ENCODE measurements at regions not wholly inside any gene's neighbourhood (a gene's known extent, or its start where the extent isn't known, plus 50 kb on each side); places are given as distances from the start of the nearest gene placed in this dataset.

- Histone ChIP-seq H3K27me3 (ENCODE audit: control insufficient read depth in 1 of 2, insufficient read depth in 2 of 2, low read length in 2 of 2) (peaks cover 4 to 8% of the 10 kb centered on the region in 2 experiments), H3K9me3 (ENCODE audit: control insufficient read depth in 1 of 2, insufficient read depth in 1 of 2, low read length in 2 of 2) (peaks cover 0 to 8% of the 10 kb centered on the region in 2 experiments), H3K4me3 (ENCODE audit: low read length) (no peak overlapping the region), H3K36me3 (ENCODE audit: insufficient read depth, low read length) (no peaks in the 10 kb centered on the region), H3K27ac (ENCODE audit: low read depth in 1 of 2, low read length in 2 of 2) (no peak overlapping the region), H3K4me1 (ENCODE audit: insufficient read depth, low read length) (no peaks in the 10 kb centered on the region)
- Mint-ChIP-seq H3K27ac (no peak overlapping the region), H3K4me1 (ENCODE audit: low read depth) (no peaks in the 10 kb centered on the region), H3K9me3 (no peaks in the 10 kb centered on the region), H3K27me3 (peaks cover 4% of the 10 kb centered on the region), H3K36me3 (ENCODE audit: low read depth) (no peaks in the 10 kb centered on the region), H3K4me3 (no peak overlapping the region)
- ChIA-PET POLR2A (no interaction called here), CTCF (no interaction called here)
- DNase-seq (no peak), ATAC-seq (ENCODE audit: poor library complexity) (no peak)
- no peak for TF ChIP-seq CTCF (IDR thresholded peaks at IDR 0.05)
- intact Hi-C loops (cut with DNase I, micrococcal nuclease) = no loop called here
Observed at GRCh38 chr5:172565455-172565854, 75.6 kb upstream of the NEURL1B start.

GRCh38 chr5:172564883-172565282, 76.2 kb upstream of the NEURL1B start:
- no peaks in the 10 kb centered on the region for H3K36me3 ChIP-seq (ENCODE audit: insufficient read depth, low read length)
- Mint-ChIP-seq H3K27ac (no peak overlapping the region), H3K4me3 (no peak overlapping the region), H3K4me1 (ENCODE audit: low read depth) (no peaks in the 10 kb centered on the region), H3K9me3 (no peaks in the 10 kb centered on the region), H3K36me3 (ENCODE audit: low read depth) (no peaks in the 10 kb centered on the region), H3K27me3 (no peaks in the 10 kb centered on the region)
- no peaks in the 10 kb centered on the region for H3K4me1 ChIP-seq (ENCODE audit: insufficient read depth, low read length)
- DNase-seq (no peak), ATAC-seq (ENCODE audit: poor library complexity) (no peak)
- no peak overlapping the region for H3K4me3 ChIP-seq (ENCODE audit: low read length)
- peaks cover 4 to 8% of the 10 kb centered on the region in 2 experiments for H3K27me3 ChIP-seq (ENCODE audit: control insufficient read depth in 1 of 2, insufficient read depth in 2 of 2, low read length in 2 of 2)
- TF ChIP-seq CTCF (IDR thresholded peaks at IDR 0.05) = no peak
- peaks cover 0 to 8% of the 10 kb centered on the region in 2 experiments for H3K9me3 ChIP-seq (ENCODE audit: control insufficient read depth in 1 of 2, insufficient read depth in 1 of 2, low read length in 2 of 2)
- intact Hi-C loops (cut with DNase I, micrococcal nuclease) = no loop called here
- POLR2A ChIA-PET = no interaction called here
- H3K27ac ChIP-seq (ENCODE audit: low read depth in 1 of 2, low read length in 2 of 2) = no peak overlapping the region
- CTCF ChIA-PET = no interaction called here

GRCh38 chr5:172564188-172564587, 76.9 kb upstream of the NEURL1B start:
- Mint-ChIP-seq H3K27ac (no peak overlapping the region), H3K36me3 (ENCODE audit: low read depth) (no peaks in the 10 kb centered on the region), H3K4me3 (no peak overlapping the region), H3K27me3 (no peaks in the 10 kb centered on the region), H3K4me1 (ENCODE audit: low read depth) (no peaks in the 10 kb centered on the region), H3K9me3 (no peaks in the 10 kb centered on the region)
- no peaks in the 10 kb centered on the region for H3K4me1 ChIP-seq (ENCODE audit: insufficient read depth, low read length)
- DNase-seq (no peak), ATAC-seq (ENCODE audit: poor library complexity) (no peak)
- intact Hi-C loops (cut with DNase I, micrococcal nuclease) = no loop called here
- CTCF ChIA-PET = no interaction called here
- H3K27ac ChIP-seq (ENCODE audit: low read depth in 1 of 2, low read length in 2 of 2) = no peak overlapping the region
- no peak for TF ChIP-seq CTCF (IDR thresholded peaks at IDR 0.05)
- H3K27me3 ChIP-seq (ENCODE audit: control insufficient read depth in 1 of 2, insufficient read depth in 2 of 2, low read length in 2 of 2) = peaks cover 4 to 8% of the 10 kb centered on the region in 2 experiments
- no peaks in the 10 kb centered on the region for H3K36me3 ChIP-seq (ENCODE audit: insufficient read depth, low read length)
- H3K4me3 ChIP-seq (ENCODE audit: low read length) = no peak overlapping the region
- H3K9me3 ChIP-seq (ENCODE audit: control insufficient read depth in 1 of 2, insufficient read depth in 1 of 2, low read length in 2 of 2) = peaks cover 0 to 8% of the 10 kb centered on the region in 2 experiments
- POLR2A ChIA-PET = no interaction called here
